GM21786 (cell line): ENCODE measurements at regions not wholly inside any gene's neighbourhood (a gene's known extent, or its start where the extent isn't known, plus 50 kb on each side); places are given as distances from the start of the nearest gene placed in this dataset.

Source experiments
- ATAC-seq: cut with Tn5 transposase; IDR thresholded peaks from one replicate; pipeline ENCODE4 v1.9.1; 2021; ENCODE audit not compliant: unreplicated experiment

GRCh38 chr9:31065691-31066090 is 1318.8 kb upstream of the ACO1 start:
- ATAC-seq = no peak

DNA sequence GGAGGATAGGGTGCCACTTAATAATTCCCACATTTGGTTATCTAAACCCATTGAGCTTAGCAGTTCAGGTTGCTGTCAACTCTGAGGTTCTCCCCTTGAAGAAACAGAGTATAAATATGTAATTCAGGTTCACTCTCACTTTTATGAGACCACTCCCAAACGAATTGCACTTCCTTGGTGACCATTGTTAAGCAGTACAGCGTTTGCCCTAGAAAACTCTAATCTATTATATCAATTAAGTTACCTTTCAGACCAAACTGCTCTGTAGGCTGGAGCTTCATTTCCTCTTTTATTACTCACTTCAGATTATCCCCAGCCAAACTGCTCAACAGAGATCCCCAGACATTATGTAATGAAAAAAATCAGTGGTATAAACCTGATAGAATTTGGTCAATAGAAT is 1317.0 kb upstream of the ACO1 start:
- ATAC-seq = no peak

GRCh38 chr9:31071606-31072286 is 1312.7 kb upstream of the ACO1 start:
- no peak for ATAC-seq

DNA sequence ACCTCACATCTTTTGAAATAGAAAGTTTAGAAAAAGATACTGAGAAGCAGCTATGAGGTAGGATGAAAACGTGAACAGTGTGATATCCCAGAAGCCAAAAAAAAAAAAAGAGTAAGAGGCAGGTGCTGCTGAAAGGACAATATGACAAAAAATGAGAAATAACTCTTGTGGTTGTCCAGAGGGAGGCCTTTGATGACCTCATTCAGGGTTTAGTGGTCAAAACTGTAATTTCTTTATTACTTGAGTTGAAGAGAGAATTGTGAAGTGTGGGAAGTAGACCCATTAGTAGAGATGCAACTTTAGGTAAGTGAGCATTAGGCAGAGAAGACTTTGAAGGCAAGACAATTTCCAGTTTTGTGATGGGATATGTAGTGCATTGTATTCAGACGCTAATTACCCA is 1306.3 kb upstream of the ACO1 start:
- no peak for ATAC-seq

GRCh38 chr9:31084350-31084749 is 1300.1 kb upstream of the ACO1 start:
- ATAC-seq = no peak

- ATAC-seq = no peak
Observed at GRCh38 chr9:31089549-31090221, 1294.8 kb upstream of the ACO1 start.

- no peak for ATAC-seq
Observed at GRCh38 chr9:31100311-31100710, 1284.1 kb upstream of the ACO1 start.

DNA sequence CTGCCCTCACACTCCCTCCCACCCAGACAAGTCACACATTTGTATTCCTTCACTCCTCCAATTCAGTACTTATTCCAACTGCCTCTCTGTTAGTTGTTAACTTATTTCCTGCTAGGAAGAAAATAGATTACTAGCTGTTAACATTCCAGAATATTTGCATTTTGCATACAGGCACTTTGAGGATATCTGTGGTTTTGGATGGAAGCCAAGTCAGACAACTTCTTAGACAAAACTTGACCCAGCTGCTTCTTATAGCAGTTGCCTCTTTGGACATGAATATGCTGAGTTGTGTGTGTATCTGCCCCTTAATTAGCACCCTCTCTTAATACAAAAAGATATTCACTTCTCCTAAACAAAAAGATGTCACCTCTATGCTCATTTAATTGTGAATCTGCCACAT is 1280.6 kb upstream of the ACO1 start:
- ATAC-seq = no peak

- ATAC-seq = no peak
Observed at GRCh38 chr9:31104249-31104648, 1280.2 kb upstream of the ACO1 start.

- no peak for ATAC-seq
Observed at GRCh38 chr9:31112491-31112890, 1272.0 kb upstream of the ACO1 start.

DNA sequence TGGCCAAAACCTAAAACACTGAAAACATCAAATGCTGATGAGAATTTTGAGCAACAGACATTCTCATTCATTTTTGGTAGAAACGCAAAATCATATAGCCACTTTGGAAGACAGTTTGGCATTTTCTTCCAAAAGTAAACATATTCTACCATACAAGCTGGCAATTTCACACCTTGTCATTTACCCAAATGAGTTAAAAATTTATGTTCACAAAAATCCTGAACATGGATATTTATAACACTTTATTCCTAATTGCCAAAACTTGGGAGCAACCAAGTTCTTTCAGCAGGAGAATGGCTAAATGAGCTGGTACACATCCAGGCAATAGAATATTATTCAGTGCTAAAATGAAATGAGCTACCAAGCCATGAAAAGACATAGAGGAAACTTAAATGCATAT is 1270.1 kb upstream of the ACO1 start:
- ATAC-seq = no peak

DNA sequence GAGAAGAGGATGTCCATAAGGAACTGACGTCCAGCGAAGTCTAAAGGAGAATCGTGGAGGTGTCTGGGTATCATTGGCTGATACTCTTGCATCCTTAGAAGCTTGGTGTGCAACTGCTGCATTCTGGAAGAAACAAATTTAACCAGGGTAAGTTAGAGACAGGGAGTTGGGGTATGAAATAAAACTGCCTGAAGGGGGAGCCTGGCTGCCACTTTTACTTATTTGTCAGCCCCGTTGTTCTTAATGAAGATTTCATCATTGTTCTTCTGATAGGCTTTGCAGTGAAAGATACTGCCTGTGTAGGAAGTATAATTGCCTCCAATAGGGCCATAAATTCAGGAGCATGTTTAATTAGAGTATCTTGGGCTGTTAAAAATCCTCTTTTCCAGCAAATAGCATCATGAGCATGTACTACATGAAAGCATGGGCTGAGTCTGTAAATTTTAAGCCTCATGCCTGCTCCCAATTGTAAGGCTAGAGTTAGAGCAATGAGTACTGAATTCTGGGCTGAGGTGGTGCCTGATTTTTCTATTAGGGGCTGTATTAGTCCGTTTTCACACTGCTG is 1264.5 kb upstream of the ACO1 start:
- peak; percentile 81 for ATAC-seq

DNA sequence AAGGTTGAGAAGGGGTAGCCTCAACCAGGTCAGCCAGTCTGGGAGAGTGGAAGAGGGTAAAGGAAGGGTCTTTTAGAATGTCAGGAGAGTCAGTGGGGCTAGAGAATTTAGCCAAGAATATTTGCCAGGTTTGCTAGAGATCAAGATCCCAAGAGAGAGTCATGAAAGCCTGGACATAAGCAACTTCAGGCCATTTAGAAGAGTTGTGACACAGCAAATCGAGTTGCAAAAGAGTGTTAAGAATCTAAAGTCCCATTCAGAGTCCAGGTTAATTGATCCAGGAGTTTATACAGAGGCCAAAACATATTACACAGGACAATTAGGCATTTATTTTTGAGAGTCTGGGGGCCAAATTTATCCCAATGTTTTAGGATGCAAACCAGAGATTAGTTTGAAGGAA is 1260.1 kb upstream of the ACO1 start:
- ATAC-seq = no peak

DNA sequence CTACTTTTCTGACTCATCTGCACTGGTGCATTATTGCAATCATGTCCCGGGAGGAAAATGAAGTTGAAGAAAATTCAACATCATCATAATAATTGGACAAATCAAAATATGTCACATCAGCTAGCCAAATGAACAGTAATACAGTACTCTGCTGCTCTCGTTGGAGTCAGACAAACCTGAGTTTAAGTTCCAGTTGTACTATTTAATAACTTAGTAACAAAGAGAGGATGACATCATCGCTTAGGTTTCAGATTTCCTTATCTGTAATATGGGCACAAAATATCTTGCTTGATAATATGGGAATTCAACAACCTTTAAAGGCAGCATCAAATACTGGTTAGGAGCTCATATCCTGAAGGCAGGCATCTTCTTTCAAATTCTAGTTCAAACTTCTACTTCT is 1248.9 kb upstream of the ACO1 start:
- ATAC-seq = no peak

DNA sequence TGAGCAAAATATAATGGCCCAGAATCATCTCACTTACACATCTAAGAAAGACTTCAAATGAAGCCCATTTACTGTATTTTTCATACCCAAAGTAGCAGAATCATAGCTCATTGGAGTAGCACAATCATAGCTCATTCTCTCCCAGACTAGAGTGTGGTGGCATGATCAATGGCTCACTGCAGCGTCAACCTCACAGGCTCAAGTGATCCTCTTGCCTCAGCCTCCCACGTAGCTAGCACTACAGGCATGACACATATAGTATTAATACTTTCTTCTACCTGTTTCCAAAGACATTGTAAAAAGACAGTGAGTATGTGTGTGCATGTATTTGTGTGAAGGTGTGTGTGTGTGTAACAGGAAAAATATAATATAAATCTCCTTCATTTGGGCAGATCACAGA is 1247.9 kb upstream of the ACO1 start:
- no peak for ATAC-seq

DNA sequence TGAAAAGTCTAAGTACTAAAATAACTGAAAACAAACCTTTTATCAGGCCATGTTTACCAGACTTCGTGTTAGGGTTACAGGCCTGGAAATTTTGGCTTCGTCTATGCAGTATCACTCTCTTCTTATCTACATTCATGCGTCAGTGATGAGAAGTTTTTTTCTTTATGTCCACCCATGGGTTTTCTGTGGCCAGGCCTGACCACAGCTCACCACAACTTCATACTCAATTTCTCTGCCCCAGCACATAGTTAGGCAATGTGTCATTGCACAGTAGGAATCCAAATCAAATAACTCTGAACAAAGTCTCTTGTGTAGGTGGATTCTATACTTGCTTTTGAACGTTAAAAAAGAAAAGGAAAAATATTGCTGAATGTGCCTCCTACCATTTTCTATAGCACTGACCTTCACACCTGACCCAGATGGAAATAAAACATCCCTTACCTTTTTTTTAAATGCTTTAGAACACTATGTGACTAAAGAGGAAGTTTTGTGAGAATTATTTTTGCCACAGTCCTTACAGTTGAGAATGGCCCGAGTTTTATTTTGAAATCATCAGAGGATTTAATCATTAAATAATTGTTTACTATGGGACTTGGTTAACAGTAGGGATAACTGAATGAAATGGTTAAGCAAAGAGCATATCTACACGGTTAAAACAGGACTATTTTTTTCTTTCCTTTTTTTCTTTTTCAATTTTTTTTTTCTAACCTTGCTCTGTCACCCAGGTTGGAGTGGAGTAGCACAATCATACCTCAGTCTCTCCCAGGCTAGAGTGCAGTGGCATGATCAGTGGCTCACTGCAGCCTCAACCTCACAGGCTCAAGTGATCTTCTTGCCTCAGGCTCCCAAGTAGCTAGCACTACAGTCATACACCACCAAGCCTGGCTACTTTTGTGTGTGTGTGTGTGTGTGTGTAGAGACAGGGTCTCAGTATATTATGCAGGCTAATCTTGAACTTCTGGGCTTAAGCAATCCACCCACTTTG is 1247.0 kb upstream of the ACO1 start:
- no peak for ATAC-seq

GRCh38 chr9:31140316-31140715 is 1244.1 kb upstream of the ACO1 start:
- no peak for ATAC-seq

DNA sequence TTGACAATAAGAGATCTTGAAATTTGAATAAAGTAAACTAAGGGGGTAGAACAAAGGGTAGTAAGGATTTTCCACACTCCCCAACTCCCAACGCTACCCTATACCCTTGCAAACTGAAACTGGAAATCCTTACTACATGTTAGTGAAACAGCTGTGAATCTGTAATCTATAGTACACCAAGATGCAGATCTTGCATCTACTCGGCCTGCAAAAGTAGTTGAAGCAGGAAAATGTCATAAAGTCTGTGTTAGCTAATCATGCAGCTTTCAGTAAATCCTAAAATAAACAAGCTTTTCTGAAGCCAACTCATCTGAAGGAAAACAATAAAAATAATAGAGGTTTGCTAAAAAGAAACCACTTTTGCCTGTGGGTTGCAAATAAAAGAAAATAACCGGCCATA is 1242.0 kb upstream of the ACO1 start:
- ATAC-seq = no peak

DNA sequence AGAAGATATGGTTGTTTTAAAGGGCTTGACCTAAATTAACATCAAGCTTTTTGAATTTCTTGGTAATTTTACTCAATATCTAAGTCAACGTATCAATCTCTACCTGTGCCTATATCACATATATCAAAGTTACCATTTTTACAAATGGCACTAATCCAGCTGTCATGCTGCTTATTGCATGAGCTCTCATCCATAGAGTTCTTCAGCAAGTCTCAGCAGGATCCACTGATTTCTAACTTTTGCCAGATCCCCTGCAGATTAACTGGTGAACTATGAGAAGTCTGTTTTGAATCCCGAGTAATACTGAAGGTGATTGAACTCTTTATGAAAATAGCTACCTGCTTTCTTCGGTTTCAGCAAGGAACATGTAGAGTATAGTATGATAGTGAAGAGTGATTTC is 1239.8 kb upstream of the ACO1 start:
- no peak for ATAC-seq

DNA sequence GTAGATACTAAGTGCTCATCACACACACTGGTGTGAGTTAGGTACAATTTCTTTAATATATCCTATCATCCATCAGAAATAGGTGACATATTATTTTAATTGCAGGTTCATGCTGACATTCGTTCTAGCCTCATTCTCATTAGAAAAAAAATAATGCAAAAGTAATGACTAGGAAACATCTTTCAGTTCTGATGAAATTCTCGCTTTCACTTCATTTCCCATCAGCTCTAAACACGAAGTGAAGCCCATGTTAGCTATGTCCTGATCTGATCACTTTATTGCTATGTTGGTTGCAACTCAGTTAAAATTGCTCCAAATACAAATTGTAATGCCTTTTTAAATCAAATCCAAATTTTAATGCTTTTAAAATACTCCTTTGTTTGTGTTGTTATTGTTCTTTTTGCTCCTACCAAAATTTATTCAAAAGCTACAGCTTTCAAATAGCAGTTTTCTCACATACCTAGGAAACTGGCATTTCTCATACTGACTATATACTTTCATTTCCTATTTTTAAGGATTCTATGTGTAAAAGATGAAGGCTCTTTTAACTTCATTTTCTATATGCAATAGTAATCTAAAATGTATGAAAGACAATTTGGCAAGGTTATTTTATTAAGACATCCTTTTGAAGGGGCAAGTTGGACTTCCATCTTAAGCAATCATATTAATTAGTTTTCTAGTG is 1237.8 kb upstream of the ACO1 start:
- ATAC-seq = no peak
